SK-N-SH treated with all-trans-retinoic acid at 6 μM for 48 hours (cell line): ENCODE measurements at regions not wholly inside any gene's neighbourhood (a gene's known extent, or its start where the extent isn't known, plus 50 kb on each side); places are given as distances from the start of the nearest gene placed in this dataset.

Experiments
- ARNTL ChIP-seq: fragments of 450-650 bp; formaldehyde crosslinking; IDR thresholded peaks from 2 replicates; pipeline ENCODE4 v1.5.0; 2020; ENCODE audit warnings: low read depth, mild to moderate bottlenecking, moderate library complexity, borderline replicate concordance
- CSDC2 ChIP-seq: fragments of 250-450 bp; sonication (Bioruptor Pico); IDR thresholded peaks from 2 replicates; pipeline ENCODE4 v1.5.0; 2020; ENCODE audit warnings: mild to moderate bottlenecking, moderate library complexity
- ESRRG ChIP-seq: fragments of 250-450 bp; sonication (Bioruptor Pico); IDR thresholded peaks from 2 replicates; pipeline ENCODE4 v1.6.1; 2021; ENCODE audit warnings: mild to moderate bottlenecking
- PPARA ChIP-seq: fragments of 250-450 bp; sonication (Bioruptor Pico); IDR thresholded peaks from 2 replicates; pipeline ENCODE4 v1.5.0; 2020; ENCODE audit warnings: mild to moderate bottlenecking, borderline replicate concordance
- RARB ChIP-seq: fragments of 250-450 bp; sonication (Bioruptor Pico); IDR thresholded peaks from 2 replicates; pipeline ENCODE4 v1.8.0; 2021; ENCODE audit warnings: mild to moderate bottlenecking, moderate library complexity
- SNAI2 ChIP-seq: fragments of 250-450 bp; sonication (Bioruptor Pico); IDR thresholded peaks from 2 replicates; pipeline ENCODE4 v1.5.0; 2020; ENCODE audit warnings: mild to moderate bottlenecking, moderate library complexity
- TOX ChIP-seq: fragments of 250-450 bp; sonication (Bioruptor Pico); IDR thresholded peaks from 2 replicates; pipeline ENCODE4 v1.8.0; 2021; ENCODE audit warnings: mild to moderate bottlenecking, moderate library complexity, borderline replicate concordance
- ZC3H10 ChIP-seq: fragments of 250-450 bp; sonication (Bioruptor Pico); IDR thresholded peaks from 2 replicates; pipeline ENCODE4 v1.5.1; 2021; ENCODE audit warnings: mild to moderate bottlenecking, moderate library complexity
- ZFP30 ChIP-seq: fragments of 450-650 bp; formaldehyde crosslinking; IDR thresholded peaks from 2 replicates; pipeline ENCODE4 v1.5.0; 2022; ENCODE audit warnings: mild to moderate bottlenecking, moderate library complexity
- ZNF565 ChIP-seq: fragments of 450-650 bp; formaldehyde crosslinking; conservative IDR thresholded peaks from 2 replicates; pipeline ENCODE4 v1.5.0; 2020; ENCODE audit warnings: low read depth, mild to moderate bottlenecking, moderate library complexity
- ZNF70 ChIP-seq: fragments of 450-650 bp; formaldehyde crosslinking; IDR thresholded peaks from 2 replicates; pipeline ENCODE4 v1.5.0; 2020; ENCODE audit warnings: mild to moderate bottlenecking, moderate library complexity
- TF ChIP-seq, protein P1 (sequence below): fragments of 250-450 bp; sonication (Bioruptor Pico); IDR thresholded peaks from 2 replicates; pipeline ENCODE4 v1.5.1; 2020; ENCODE audit warnings: low read depth, mild to moderate bottlenecking, moderate library complexity
- TF ChIP-seq, protein P2 (sequence below): fragments of 250-450 bp; sonication (Bioruptor Pico); IDR thresholded peaks from 2 replicates; pipeline ENCODE4 v1.8.0; 2021; ENCODE audit warnings: low read depth, mild to moderate bottlenecking, moderate library complexity, borderline replicate concordance
- TF ChIP-seq, protein P3 (sequence below): fragments of 250-450 bp; sonication (Bioruptor Pico); IDR thresholded peaks from 2 replicates; pipeline ENCODE4 v1.5.0; 2020; ENCODE audit warnings: mild to moderate bottlenecking, moderate library complexity

DNA sequence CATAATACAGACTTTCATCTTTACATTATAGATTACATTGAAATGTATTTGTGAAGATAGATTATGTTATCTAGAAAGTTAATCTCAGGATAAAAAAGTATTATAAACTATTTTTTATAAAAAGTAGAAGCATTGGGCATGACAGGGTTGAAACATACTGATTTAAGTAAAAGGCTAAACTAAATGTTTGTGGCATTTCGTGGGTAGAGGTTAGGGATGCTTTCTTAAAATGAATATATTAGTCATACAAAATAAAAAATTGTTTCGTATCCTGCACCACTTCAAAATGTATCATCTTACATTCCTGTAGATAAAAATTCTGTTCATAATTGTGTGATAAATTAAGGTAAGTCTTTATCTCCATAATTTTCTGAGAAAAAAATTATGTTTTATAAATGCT lies 603.6 kb downstream of the SPRY1 start:
- TF ChIP-seq, protein P1, sequence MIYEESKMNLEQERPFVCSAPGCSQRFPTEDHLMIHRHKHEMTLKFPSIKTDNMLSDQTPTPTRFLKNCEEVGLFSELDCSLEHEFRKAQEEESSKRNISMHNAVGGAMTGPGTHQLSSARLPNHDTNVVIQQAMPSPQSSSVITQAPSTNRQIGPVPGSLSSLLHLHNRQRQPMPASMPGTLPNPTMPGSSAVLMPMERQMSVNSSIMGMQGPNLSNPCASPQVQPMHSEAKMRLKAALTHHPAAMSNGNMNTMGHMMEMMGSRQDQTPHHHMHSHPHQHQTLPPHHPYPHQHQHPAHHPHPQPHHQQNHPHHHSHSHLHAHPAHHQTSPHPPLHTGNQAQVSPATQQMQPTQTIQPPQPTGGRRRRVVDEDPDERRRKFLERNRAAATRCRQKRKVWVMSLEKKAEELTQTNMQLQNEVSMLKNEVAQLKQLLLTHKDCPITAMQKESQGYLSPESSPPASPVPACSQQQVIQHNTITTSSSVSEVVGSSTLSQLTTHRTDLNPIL (CRISPR knock-in tag) = no peak
- TF ChIP-seq RARB (no peak), ESRRG (CRISPR knock-in tag) (no peak), TOX (CRISPR knock-in tag) (no peak), ZNF565 (CRISPR knock-in tag) (no peak), ZFP30 (CRISPR knock-in tag) (no peak), CSDC2 (no peak), PPARA (CRISPR knock-in tag) (no peak), ARNTL (no peak), ZC3H10 (no peak), SNAI2 (CRISPR knock-in tag) (no peak), ZNF70 (CRISPR knock-in tag) (no peak)
- TF ChIP-seq, protein P2, sequence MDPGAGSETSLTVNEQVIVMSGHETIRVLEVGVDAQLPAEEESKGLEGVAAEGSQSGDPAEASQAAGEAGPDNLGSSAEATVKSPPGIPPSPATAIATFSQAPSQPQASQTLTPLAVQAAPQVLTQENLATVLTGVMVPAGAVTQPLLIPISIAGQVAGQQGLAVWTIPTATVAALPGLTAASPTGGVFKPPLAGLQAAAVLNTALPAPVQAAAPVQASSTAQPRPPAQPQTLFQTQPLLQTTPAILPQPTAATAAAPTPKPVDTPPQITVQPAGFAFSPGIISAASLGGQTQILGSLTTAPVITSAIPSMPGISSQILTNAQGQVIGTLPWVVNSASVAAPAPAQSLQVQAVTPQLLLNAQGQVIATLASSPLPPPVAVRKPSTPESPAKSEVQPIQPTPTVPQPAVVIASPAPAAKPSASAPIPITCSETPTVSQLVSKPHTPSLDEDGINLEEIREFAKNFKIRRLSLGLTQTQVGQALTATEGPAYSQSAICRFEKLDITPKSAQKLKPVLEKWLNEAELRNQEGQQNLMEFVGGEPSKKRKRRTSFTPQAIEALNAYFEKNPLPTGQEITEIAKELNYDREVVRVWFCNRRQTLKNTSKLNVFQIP (CRISPR knock-in tag) = no peak
- TF ChIP-seq, protein P3, sequence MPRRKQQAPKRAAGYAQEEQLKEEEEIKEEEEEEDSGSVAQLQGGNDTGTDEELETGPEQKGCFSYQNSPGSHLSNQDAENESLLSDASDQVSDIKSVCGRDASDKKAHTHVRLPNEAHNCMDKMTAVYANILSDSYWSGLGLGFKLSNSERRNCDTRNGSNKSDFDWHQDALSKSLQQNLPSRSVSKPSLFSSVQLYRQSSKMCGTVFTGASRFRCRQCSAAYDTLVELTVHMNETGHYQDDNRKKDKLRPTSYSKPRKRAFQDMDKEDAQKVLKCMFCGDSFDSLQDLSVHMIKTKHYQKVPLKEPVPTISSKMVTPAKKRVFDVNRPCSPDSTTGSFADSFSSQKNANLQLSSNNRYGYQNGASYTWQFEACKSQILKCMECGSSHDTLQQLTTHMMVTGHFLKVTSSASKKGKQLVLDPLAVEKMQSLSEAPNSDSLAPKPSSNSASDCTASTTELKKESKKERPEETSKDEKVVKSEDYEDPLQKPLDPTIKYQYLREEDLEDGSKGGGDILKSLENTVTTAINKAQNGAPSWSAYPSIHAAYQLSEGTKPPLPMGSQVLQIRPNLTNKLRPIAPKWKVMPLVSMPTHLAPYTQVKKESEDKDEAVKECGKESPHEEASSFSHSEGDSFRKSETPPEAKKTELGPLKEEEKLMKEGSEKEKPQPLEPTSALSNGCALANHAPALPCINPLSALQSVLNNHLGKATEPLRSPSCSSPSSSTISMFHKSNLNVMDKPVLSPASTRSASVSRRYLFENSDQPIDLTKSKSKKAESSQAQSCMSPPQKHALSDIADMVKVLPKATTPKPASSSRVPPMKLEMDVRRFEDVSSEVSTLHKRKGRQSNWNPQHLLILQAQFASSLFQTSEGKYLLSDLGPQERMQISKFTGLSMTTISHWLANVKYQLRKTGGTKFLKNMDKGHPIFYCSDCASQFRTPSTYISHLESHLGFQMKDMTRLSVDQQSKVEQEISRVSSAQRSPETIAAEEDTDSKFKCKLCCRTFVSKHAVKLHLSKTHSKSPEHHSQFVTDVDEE (CRISPR knock-in tag) = no peak
